Thyroid gland (tissue), 4 donors: ENCODE measurements at regions not wholly inside any gene's neighbourhood (a gene's known extent, or its start where the extent isn't known, plus 50 kb on each side); places are given as distances from the start of the nearest gene placed in this dataset.

Source experiments
- DNase-seq, 2 donors: peaks; one replicate each; pipeline ENCODE4 v3.0.0-alpha.2; 2019
- H3K27ac ChIP-seq, 3 donors: fragments of 200-600 bp; sonication (generic); 1 replicate in 2 of 3; 2 replicates in 1 of 3; pipeline ENCODE4 v1.5.1; 2016 to 2019; ENCODE audit warnings: mild to moderate bottlenecking in 1 of 3, moderate library complexity in 1 of 3
- H3K27me3 ChIP-seq: fragments of 200-600 bp; sonication (generic); one replicate; pipeline ENCODE4 v1.5.1; 2019
- H3K36me3 ChIP-seq, 2 donors: fragments of 200-600 bp; sonication (generic); one replicate each; pipeline ENCODE4 v1.5.1; 2016 to 2019
- H3K4me1 ChIP-seq, 2 donors: fragments of 200-600 bp; sonication (generic); one replicate each; pipeline ENCODE4 v1.5.1; 2017 to 2019
- H3K4me3 ChIP-seq, 3 donors: fragments of 200-600 bp; sonication (generic); replicated peaks in 1 of 3; 1 replicate in 2 of 3; 2 replicates in 1 of 3; pipeline ENCODE4 v1.5.1; 2016; ENCODE audit warnings: mild to moderate bottlenecking in 1 of 3
- H3K9me3 ChIP-seq: fragments of 200-600 bp; sonication (generic); one replicate; pipeline ENCODE4 v1.5.1; 2017
- POLR2A ChIP-seq, 2 donors: fragments of 450-650 bp; IDR thresholded peaks; one replicate each; pipeline ENCODE4 v1.6.1; 2017; ENCODE audit warnings: antibody characterized with exemption in 2 of 2, mild to moderate bottlenecking in 2 of 2, moderate library complexity in 1 of 2
- WGBS, 2 donors: methylation state at CpG; one replicate each; pipeline ENCODE4 v1.1.5; 2017; 5-methylcytosine and 5-hydroxymethylcytosine counted together
- intact Hi-C: fragments of 100-400 bp; cut with DNase I; formaldehyde crosslinking; loops from one replicate; pipeline ENCODE4 v1.15.1; 2023
- TF ChIP-seq, protein P1 (sequence below), 6 experiments: fragments of 200-600 bp in 3 of 6; fragments of 450-650 bp in 3 of 6; sonication (generic) in 3 of 6; IDR thresholded peaks; one replicate each; pipeline ENCODE4 v1.5.1; 2016 to 2019; ENCODE audit warnings: antibody characterized with exemption in 6 of 6, mild to moderate bottlenecking in 2 of 6, inconsistent platforms in 1 of 6, moderate library complexity in 1 of 6

DNA sequence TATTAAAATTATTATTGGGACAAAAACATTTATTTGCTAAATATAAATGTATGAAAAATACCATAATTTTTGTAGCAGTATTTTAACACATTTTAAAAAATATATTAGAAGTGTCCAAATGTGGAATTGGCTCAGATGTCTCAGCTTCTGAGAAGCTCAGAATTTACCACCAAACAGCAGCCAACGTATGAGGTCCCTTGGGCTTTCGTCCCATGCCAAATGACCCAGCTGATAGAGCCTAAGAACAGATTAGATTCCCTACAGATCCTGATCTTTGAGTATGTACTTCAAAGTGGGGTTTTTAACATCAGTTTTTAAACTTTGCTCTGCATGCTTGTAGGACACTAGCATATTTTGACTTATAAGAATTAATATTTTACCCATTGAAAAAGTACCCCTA is 77.3 kb upstream of the RPS23 start:
- no peaks in the 10 kb centered on the region for H3K9me3 ChIP-seq
- H3K4me1 ChIP-seq, result no peaks in the 10 kb centered on the region
- H3K27ac ChIP-seq, result no peak overlapping the region
- DNase-seq, result no peak
- no peaks in the 10 kb centered on the region for H3K36me3 ChIP-seq
- WGBS, 2 donors, result 80% methylated on average over 2 of the region's 2 CpGs
- H3K27me3 ChIP-seq, result no peaks in the 10 kb centered on the region
- H3K4me3 ChIP-seq, result no peak overlapping the region
- intact Hi-C loops, result loop anchor here (10.0 kb wide), 2 partner anchors 1069 to 1209 kb away; no protein-coding TSS in a partner anchor
- TF ChIP-seq, protein P1, sequence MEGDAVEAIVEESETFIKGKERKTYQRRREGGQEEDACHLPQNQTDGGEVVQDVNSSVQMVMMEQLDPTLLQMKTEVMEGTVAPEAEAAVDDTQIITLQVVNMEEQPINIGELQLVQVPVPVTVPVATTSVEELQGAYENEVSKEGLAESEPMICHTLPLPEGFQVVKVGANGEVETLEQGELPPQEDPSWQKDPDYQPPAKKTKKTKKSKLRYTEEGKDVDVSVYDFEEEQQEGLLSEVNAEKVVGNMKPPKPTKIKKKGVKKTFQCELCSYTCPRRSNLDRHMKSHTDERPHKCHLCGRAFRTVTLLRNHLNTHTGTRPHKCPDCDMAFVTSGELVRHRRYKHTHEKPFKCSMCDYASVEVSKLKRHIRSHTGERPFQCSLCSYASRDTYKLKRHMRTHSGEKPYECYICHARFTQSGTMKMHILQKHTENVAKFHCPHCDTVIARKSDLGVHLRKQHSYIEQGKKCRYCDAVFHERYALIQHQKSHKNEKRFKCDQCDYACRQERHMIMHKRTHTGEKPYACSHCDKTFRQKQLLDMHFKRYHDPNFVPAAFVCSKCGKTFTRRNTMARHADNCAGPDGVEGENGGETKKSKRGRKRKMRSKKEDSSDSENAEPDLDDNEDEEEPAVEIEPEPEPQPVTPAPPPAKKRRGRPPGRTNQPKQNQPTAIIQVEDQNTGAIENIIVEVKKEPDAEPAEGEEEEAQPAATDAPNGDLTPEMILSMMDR (IDR thresholded peaks at IDR 0.05), result no peak
- TF ChIP-seq POLR2A (IDR thresholded peaks at IDR 0.05), result no peak

DNA sequence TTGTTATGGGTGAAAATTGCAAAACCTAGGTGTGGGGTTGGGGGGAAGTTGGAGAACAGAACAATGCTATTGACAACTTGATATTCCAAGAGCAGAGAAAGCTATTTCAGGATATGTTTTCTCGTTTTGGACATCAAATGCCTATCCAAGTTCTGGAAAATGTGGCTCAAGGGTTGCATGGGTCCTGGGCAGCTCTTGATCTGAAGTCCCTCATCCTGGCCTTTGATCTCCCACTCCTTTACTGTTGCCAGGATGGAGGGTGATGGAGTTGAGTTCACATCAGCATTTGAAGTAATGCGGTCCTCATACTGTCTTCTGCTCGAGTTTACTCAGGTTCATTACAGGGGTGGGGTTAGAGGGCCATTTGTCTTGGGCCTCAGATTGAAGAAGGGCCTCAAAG is 76.9 kb upstream of the RPS23 start:
- 73 to 86% methylated on average over 3 of the region's 3 CpGs for WGBS, 2 donors
- Histone ChIP-seq H3K9me3 (no peaks in the 10 kb centered on the region), H3K36me3 (no peaks in the 10 kb centered on the region), H3K4me3 (no peak overlapping the region), H3K27ac (no peak overlapping the region), H3K27me3 (no peaks in the 10 kb centered on the region), H3K4me1 (no peaks in the 10 kb centered on the region)
- no peak for DNase-seq
- TF ChIP-seq POLR2A (IDR thresholded peaks at IDR 0.05), result no peak
- TF ChIP-seq, protein P1 (IDR thresholded peaks at IDR 0.05), result no peak
- intact Hi-C loops, result loop anchor here (10.0 kb wide), 2 partner anchors 1070 to 1210 kb away; no protein-coding TSS in a partner anchor

DNA sequence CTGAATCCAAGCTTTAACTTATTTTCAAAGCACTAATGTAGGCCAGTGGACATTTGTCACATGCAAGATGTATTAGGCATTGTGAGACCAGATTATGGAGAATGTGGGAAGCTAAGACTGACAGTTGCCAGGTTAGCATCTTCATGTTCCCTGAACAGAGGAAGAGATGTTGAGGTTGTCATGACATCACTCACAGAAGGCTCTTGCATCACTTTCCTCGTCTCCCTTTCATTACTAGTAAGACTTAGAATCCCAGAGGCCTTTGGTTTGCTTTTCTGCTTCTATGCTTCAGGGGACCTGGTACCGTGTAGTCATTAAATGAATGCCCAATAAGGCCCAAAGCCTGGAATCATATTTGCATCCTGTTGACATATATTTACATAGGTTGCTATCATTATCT is 76.4 kb upstream of the RPS23 start:
- intact Hi-C loops, result loop anchor here (10.0 kb wide), 2 partner anchors 1070 to 1210 kb away; no protein-coding TSS in a partner anchor
- H3K27ac ChIP-seq, result no peak overlapping the region
- no peak overlapping the region for H3K4me3 ChIP-seq
- no peaks in the 10 kb centered on the region for H3K9me3 ChIP-seq
- no peaks in the 10 kb centered on the region for H3K36me3 ChIP-seq
- WGBS, 2 donors, result 92 to 96% methylated on average over 2 of the region's 2 CpGs
- TF ChIP-seq, protein P1 (IDR thresholded peaks at IDR 0.05), result no peak
- no peak for TF ChIP-seq POLR2A (IDR thresholded peaks at IDR 0.05)
- H3K27me3 ChIP-seq, result no peaks in the 10 kb centered on the region
- no peak for DNase-seq
- no peaks in the 10 kb centered on the region for H3K4me1 ChIP-seq

DNA sequence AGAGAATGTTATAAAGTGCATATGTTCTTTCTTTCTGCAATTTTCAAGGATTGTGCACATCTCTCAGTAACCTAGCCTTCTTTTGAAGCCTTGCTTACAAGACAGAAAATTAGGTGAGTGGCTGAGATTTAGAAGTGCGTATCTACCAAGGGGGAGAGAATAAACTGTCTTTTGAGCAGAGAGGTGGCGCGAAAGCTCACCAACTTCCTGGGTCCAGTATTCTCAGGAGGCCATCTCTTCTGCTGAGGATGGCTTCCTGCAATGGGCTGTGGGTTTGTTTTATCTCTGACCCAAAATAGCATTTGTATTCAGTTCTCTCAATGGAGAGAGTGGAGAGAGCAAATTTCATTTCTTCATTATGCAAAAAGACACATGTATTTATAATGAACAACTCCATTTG is 75.4 kb upstream of the RPS23 start:
- 96 to 97% methylated on average over 3 of the region's 3 CpGs for WGBS, 2 donors
- Histone ChIP-seq H3K27me3 (no peaks in the 10 kb centered on the region), H3K4me3 (no peak overlapping the region), H3K27ac (no peak overlapping the region), H3K4me1 (peaks cover 0 to 4% of the 10 kb centered on the region in 2 donors), H3K36me3 (no peaks in the 10 kb centered on the region), H3K9me3 (no peaks in the 10 kb centered on the region)
- DNase-seq, result no peak
- TF ChIP-seq, protein P1 (IDR thresholded peaks at IDR 0.05), result no peak
- TF ChIP-seq POLR2A (IDR thresholded peaks at IDR 0.05), result no peak
- intact Hi-C loops, result loop anchor here (10.0 kb wide), 2 partner anchors 1071 to 1211 kb away; no protein-coding TSS in a partner anchor

DNA sequence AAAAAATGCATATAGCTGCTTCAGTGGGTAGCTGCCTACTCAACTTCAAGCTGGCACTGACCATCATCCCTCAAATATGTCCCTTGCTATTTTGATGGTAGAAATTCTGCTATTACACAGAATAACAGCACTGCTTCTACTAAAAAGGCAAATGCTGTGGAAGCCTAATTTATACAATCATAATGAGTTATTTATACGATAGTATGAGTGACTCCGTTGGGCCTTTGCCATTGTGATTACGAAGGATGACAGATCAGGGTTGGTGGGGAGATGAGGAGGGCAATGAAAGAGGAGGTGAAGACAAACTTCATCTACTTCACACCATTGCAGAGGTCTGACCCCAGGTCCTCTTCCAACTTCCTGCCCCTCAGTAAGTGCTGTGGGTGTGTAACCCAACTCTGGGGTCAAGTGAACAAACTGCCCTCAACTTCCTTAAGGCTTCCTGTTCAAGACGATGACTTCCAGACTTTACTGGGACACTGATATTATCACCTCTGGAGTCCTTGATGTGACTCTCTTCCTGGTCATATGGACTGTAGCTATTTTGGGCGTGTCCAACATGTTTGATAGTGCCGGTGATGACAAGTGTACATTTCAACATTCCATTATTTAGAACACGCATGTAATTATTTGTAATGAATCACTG is 74.1 kb upstream of the RPS23 start:
- H3K9me3 ChIP-seq, result no peaks in the 10 kb centered on the region
- DNase-seq, result no peak
- WGBS, 2 donors, result 66 to 78% methylated on average over 7 of the region's 7 CpGs
- no peaks in the 10 kb centered on the region for H3K27me3 ChIP-seq
- H3K4me1 ChIP-seq, result peaks cover 0 to 8% of the 10 kb centered on the region in 2 donors
- TF ChIP-seq POLR2A (IDR thresholded peaks at IDR 0.05), result no peak
- TF ChIP-seq, protein P1 (IDR thresholded peaks at IDR 0.05), result no peak
- no peak overlapping the region for H3K4me3 ChIP-seq
- H3K36me3 ChIP-seq, result no peaks in the 10 kb centered on the region
- intact Hi-C loops, result loop anchor here (10.0 kb wide), 2 partner anchors 1073 to 1213 kb away; no protein-coding TSS in a partner anchor
- H3K27ac ChIP-seq, result no peak overlapping the region
